ENCODE measurements at regions not wholly inside any gene's neighbourhood (a gene's known extent, or its start where the extent isn't known, plus 50 kb on each side); places are given as distances from the start of the nearest gene placed in this dataset.

DNA sequence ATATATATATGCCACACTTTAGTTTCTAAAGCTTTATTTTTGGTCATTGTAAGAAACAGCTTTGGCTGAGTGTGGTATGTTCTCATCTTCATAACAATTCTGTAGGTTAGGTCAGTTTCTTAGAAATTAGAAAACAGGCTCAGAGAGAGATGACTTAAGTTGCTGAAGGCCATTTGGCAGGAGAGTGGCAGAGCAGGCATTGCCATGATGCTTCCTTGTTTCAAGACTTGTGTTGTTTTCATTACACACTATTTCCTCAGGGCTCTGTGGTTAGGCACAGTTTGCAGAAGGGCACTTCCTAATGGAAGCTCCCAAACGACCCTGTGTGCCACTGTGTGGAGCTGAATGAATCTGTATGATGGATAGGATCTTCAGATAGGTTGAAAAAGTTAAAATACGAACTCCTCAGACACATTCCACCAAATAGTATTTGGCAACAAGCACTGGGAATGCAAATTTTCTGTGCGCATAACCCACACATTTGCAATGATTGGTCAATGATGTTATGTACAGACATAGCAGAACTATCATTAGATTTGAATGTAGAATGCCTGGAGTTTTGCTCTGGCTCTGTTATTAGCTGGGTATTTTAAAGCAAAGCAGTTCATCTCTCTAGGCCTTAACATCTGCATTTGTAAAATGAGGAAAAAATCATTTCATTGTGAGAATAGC lies 274.3 kb upstream of the HS3ST1 start:
- H3K9ac ChIP-seq (ENCODE audit: low read depth, low read length), result no peak overlapping the region
- no peak overlapping the region for H3K4me3 ChIP-seq (ENCODE audit: low read length)
- no peaks in the 10 kb centered on the region for H3K4me1 ChIP-seq (ENCODE audit: insufficient read depth, low read length)
- no peaks in the 10 kb centered on the region for H3K27me3 ChIP-seq (ENCODE audit: insufficient read depth, low read length)
- no peaks in the 10 kb centered on the region for H3K36me3 ChIP-seq (ENCODE audit: insufficient read depth, low read length)
- WGBS, result 78% methylated on average over 2 of the region's 3 CpGs
- no peak overlapping the region for H3K27ac ChIP-seq (ENCODE audit: low read depth, low read length)
- no peaks in the 10 kb centered on the region for H3K9me3 ChIP-seq (ENCODE audit: insufficient read depth, low read depth, low read length)

DNA sequence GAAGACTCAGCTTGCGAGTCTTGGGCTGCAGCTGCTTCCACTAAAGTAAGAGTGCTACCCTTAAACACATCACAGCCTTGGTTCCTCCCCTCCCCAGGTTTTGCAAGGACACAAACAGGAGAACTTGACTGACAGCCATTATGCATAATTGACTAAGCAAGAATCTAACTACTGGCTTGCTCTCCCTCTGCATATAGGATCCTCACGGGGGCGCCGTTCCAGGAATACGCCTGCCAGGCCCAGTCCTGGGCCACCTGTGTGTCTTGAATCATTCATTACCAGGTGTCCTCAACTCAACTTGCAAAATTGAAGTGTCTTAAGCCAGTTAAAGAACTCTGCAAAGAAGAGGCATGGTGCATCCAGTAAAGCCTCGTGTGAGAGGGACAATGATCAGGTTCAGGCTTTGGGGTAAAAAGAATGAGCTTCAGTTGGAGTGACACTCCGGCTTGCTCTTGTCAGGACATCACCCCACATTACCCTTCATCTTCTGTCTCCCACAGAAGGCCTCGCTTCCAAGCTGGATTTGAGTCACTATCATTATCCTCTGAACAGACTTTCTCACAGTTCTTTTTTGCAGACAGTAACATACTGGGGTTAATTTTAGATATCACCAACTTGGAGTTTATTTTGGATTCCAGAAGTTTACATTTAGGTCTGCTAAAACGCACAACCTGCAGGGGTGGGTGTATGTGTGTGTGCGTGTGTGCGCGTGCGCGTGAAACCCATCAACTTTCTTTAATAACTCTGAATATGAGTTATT lies 273.5 kb upstream of the HS3ST1 start:
- no peak overlapping the region for H3K9ac ChIP-seq (ENCODE audit: low read depth, low read length)
- no peaks in the 10 kb centered on the region for H3K27me3 ChIP-seq (ENCODE audit: insufficient read depth, low read length)
- H3K36me3 ChIP-seq (ENCODE audit: insufficient read depth, low read length), result no peaks in the 10 kb centered on the region
- H3K4me1 ChIP-seq (ENCODE audit: insufficient read depth, low read length), result no peaks in the 10 kb centered on the region
- 91% methylated on average over 10 of the region's 14 CpGs for WGBS
- H3K4me3 ChIP-seq (ENCODE audit: low read length), result no peak overlapping the region
- no peaks in the 10 kb centered on the region for H3K9me3 ChIP-seq (ENCODE audit: insufficient read depth, low read depth, low read length)
- no peak overlapping the region for H3K27ac ChIP-seq (ENCODE audit: low read depth, low read length)

DNA sequence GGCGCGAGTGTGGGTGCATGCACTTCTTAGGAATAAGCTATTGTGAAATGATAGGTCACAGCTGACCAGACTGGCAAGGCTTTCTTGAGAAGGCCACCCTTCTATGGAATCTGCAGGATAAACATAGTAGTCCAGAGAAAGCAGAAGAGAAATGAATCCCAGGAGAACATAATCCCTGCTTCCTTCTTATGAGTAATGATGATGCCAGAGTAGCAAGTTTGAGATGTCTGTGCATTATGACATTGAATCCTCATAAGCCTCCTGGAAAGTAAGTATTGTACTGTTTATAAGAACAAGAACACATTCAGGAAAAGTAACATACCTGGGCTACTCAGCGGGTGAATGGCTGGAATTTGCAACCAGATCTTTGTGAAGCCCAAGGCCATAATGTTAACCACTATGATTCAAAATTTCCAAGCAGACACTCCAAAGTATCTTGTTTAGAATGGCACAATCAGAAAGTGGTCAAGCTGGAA lies 272.1 kb upstream of the HS3ST1 start:
- no peak overlapping the region for H3K4me3 ChIP-seq (ENCODE audit: low read length)
- 98% methylated on average over 3 of the region's 3 CpGs for WGBS
- H3K27me3 ChIP-seq (ENCODE audit: insufficient read depth, low read length), result no peaks in the 10 kb centered on the region
- H3K4me1 ChIP-seq (ENCODE audit: insufficient read depth, low read length), result no peaks in the 10 kb centered on the region
- H3K27ac ChIP-seq (ENCODE audit: low read depth, low read length), result no peak overlapping the region
- no peaks in the 10 kb centered on the region for H3K9me3 ChIP-seq (ENCODE audit: insufficient read depth, low read depth, low read length)
- no peaks in the 10 kb centered on the region for H3K36me3 ChIP-seq (ENCODE audit: insufficient read depth, low read length)
- H3K9ac ChIP-seq (ENCODE audit: low read depth, low read length), result no peak overlapping the region

DNA sequence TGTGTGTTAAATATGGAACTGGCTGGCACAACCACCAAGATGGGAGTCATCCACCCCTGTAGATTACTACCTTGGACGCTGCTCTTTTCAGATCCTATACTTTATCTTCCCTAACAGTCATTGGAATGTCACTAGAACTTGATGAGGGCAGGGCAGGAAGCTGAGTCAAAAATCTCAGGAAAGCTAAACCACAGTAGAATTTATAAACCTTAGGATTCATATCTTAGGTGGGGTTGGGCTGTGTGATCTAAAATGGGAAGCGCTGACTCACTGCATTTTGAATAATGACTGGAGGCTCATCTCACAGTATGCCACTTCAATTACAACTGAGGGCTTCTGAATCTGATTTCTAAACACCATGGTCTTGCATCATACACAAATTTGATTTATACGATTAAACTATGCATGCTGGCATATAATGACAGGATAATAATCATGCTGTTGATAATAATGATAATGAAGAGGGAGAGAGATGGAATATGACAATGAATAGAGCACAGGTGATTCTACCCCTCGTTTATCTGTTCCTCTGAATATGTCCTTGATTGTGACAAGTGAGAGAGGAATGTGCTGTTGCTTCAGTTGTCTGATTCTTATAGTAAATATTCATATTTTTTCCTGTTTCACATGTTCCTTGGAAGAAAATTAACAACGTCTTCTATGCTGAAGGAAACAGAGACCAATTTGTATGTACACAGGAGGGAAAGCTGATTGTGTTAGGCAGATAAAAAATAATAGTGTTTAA lies 270.3 kb upstream of the HS3ST1 start:
- no peak overlapping the region for H3K27ac ChIP-seq (ENCODE audit: low read depth, low read length)
- H3K4me3 ChIP-seq (ENCODE audit: low read length), result no peak overlapping the region
- WGBS, result 96% methylated on average over 5 of the region's 5 CpGs
- no peaks in the 10 kb centered on the region for H3K27me3 ChIP-seq (ENCODE audit: insufficient read depth, low read length)
- no peaks in the 10 kb centered on the region for H3K4me1 ChIP-seq (ENCODE audit: insufficient read depth, low read length)
- no peaks in the 10 kb centered on the region for H3K36me3 ChIP-seq (ENCODE audit: insufficient read depth, low read length)
- H3K9me3 ChIP-seq (ENCODE audit: insufficient read depth, low read depth, low read length), result no peaks in the 10 kb centered on the region
- no peak overlapping the region for H3K9ac ChIP-seq (ENCODE audit: low read depth, low read length)

DNA sequence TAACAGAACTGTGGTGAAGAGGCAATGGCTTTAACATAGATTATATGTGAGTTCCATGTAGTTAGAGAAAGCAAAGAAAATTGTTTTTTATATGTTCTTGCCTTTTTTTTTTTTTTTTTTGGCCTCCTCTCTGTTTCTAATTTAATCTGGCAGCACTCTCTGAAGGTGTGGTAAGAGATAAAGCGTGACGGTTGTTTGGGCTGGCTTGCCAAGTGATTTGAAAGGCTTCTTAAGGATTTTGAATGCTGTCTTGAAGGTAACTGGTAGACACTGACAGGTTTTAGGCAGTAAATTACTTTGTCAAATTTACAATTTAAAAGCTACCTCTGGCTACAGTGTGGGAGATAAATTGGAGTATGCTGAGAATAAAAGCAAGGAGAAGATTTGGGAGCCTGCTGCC lies 269.3 kb upstream of the HS3ST1 start:
- no peak overlapping the region for H3K27ac ChIP-seq (ENCODE audit: low read depth, low read length)

DNA sequence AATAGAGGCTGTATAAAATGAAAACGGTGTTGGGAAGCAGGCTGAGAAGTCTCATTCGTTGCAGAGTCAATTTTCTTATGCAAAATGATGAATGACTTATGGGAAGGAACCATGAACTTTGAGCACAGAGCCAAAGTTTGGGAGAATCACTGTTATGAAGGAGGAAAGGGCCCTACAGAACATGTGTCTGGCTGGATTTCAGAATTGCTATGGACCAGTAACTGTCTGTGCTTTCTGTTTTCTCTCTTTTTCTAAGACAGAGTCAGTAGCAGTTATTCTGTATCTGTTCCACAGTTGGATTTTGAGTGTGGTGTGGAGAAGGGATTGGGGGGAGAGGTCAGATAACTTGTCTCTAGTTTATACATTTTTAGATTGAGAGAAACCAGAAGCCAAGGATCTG lies 265.0 kb upstream of the HS3ST1 start:
- no peaks in the 10 kb centered on the region for H3K27me3 ChIP-seq (ENCODE audit: insufficient read depth, low read length)
- H3K9me3 ChIP-seq (ENCODE audit: insufficient read depth, low read depth, low read length), result no peaks in the 10 kb centered on the region
- no peaks in the 10 kb centered on the region for H3K36me3 ChIP-seq (ENCODE audit: insufficient read depth, low read length)
- WGBS, result 74% methylated on average over 1 of the region's 2 CpGs
- H3K4me1 ChIP-seq (ENCODE audit: insufficient read depth, low read length), result no peaks in the 10 kb centered on the region
- no peak overlapping the region for H3K27ac ChIP-seq (ENCODE audit: low read depth, low read length)
- H3K4me3 ChIP-seq (ENCODE audit: low read length), result no peak overlapping the region
- no peak overlapping the region for H3K9ac ChIP-seq (ENCODE audit: low read depth, low read length)

More for the DNA sequence above, 269.3 kb upstream of the HS3ST1 start:
- Histone ChIP-seq H3K4me3 (ENCODE audit: low read length) (no peak overlapping the region), H3K9ac (ENCODE audit: low read depth, low read length) (no peak overlapping the region), H3K36me3 (ENCODE audit: insufficient read depth, low read length) (no peaks in the 10 kb centered on the region), H3K4me1 (ENCODE audit: insufficient read depth, low read length) (no peaks in the 10 kb centered on the region), H3K27me3 (ENCODE audit: insufficient read depth, low read length) (no peaks in the 10 kb centered on the region), H3K9me3 (ENCODE audit: insufficient read depth, low read depth, low read length) (no peaks in the 10 kb centered on the region)
- WGBS, result 82% methylated on average over 2 of the region's 2 CpGs

DNA sequence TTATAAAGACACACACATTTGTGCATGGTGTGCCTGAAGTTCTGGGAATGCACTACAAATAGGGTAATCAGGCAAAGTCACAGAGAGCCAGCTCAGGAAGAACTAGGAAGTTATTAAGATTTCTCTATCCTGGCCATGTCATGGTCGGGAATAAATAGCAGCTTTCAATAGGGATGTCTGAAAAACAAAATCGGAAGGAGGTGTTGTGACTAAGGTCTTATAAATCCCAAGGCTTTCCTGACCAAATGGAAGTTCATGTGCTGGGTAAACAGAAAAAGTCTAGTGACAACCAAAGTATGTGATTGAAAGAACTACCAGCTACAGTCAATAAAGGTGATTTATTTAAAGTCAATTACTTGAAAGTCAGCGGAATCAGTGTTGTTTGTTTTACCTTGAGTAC lies 262.5 kb upstream of the HS3ST1 start:
- Histone ChIP-seq H3K9ac (ENCODE audit: low read depth, low read length) (no peak overlapping the region), H3K4me3 (ENCODE audit: low read length) (no peak overlapping the region), H3K27me3 (ENCODE audit: insufficient read depth, low read length) (no peaks in the 10 kb centered on the region), H3K27ac (ENCODE audit: low read depth, low read length) (no peak overlapping the region), H3K36me3 (ENCODE audit: insufficient read depth, low read length) (no peaks in the 10 kb centered on the region), H3K9me3 (ENCODE audit: insufficient read depth, low read depth, low read length) (no peaks in the 10 kb centered on the region), H3K4me1 (ENCODE audit: insufficient read depth, low read length) (no peaks in the 10 kb centered on the region)
- WGBS, result 91% methylated on average over 3 of the region's 3 CpGs

DNA sequence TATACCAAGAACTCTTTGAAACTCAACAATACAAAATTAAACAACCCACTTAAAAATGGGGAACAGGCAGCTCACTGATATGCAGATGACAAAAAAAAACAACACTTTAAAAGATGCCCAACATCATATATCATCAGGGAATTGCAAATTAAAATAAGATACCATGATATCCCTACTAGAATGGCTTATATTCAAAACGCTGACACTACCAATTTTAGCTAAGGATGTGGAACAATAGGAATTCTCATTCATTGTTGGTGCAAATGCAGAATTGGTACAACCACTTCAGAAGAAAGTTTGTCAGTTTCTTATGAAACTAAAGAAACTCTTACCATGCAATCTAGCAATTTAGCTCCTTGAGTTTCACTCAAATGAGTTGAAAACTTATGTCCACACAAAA lies 259.0 kb upstream of the HS3ST1 start:
- 100% methylated on average over 1 of the region's 1 CpG for WGBS
- H3K9me3 ChIP-seq (ENCODE audit: insufficient read depth, low read depth, low read length), result no peaks in the 10 kb centered on the region
- no peaks in the 10 kb centered on the region for H3K36me3 ChIP-seq (ENCODE audit: insufficient read depth, low read length)
- H3K4me3 ChIP-seq (ENCODE audit: low read length), result no peak overlapping the region
- no peak overlapping the region for H3K9ac ChIP-seq (ENCODE audit: low read depth, low read length)
- no peak overlapping the region for H3K27ac ChIP-seq (ENCODE audit: low read depth, low read length)
- H3K4me1 ChIP-seq (ENCODE audit: insufficient read depth, low read length), result no peaks in the 10 kb centered on the region
- no peaks in the 10 kb centered on the region for H3K27me3 ChIP-seq (ENCODE audit: insufficient read depth, low read length)

DNA sequence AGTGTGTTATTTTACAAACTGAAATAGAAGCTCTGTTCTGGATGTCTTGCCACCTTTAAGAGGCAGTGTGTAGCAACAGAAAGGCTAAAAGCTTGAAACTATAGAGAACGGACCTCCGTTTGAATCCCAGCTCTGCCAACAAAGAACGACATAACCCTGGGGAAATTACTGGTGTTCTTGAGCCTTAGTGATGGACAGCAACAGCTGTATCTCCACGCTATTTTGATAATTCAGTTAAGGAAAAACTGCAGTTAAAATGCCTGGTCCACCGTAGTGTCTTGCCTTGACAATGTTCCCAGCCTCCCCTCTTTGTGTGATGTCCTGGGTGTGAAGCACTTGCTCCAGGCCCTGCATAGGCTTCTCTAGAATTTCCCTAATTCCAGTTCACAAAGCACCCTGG lies 256.8 kb upstream of the HS3ST1 start:
- Histone ChIP-seq H3K27ac (ENCODE audit: low read depth, low read length) (no peak overlapping the region), H3K36me3 (ENCODE audit: insufficient read depth, low read length) (no peaks in the 10 kb centered on the region), H3K4me3 (ENCODE audit: low read length) (no peak overlapping the region), H3K27me3 (ENCODE audit: insufficient read depth, low read length) (no peaks in the 10 kb centered on the region), H3K4me1 (ENCODE audit: insufficient read depth, low read length) (no peaks in the 10 kb centered on the region), H3K9me3 (ENCODE audit: insufficient read depth, low read depth, low read length) (no peaks in the 10 kb centered on the region), H3K9ac (ENCODE audit: low read depth, low read length) (no peak overlapping the region)
- WGBS, result 98% methylated on average over 5 of the region's 5 CpGs

DNA sequence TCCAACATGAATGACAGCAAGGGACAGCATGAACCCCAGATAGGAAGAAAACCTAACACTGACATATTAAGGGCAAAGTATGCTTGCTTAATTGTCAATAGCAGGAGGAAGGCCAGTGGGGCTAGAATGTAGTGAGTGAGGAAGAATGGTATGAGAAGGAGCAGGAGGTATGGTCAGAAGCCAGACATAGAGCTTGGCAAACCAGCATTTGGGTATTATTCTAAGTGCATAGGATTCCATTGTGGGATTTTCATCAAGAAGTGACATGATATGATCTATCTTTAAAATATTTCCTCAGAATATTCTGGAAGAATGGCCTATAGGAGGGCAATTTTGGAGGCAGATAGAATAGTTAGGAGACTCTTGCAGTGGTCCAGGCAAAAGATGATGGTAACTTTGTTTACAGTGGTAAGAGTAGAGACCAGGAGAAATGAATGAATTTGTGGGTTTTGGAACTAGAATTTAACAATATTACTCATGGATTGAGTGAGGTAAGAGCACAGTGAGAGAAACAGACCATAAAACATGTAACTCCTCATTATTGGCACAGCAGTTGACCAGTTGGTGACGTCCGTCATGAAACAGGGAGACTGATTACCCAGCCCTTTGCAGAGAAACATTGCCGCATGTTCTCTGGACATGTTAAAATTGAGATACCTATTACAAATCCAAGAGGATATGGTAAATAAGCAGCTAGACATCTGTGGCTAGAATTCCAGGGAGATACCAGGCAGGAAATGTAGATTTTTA lies 246.5 kb upstream of the HS3ST1 start:
- Histone ChIP-seq H3K9me3 (ENCODE audit: insufficient read depth, low read depth, low read length) (no peaks in the 10 kb centered on the region), H3K36me3 (ENCODE audit: insufficient read depth, low read length) (no peaks in the 10 kb centered on the region), H3K27me3 (ENCODE audit: insufficient read depth, low read length) (no peaks in the 10 kb centered on the region), H3K4me3 (ENCODE audit: low read length) (no peak overlapping the region), H3K4me1 (ENCODE audit: insufficient read depth, low read length) (no peaks in the 10 kb centered on the region), H3K9ac (ENCODE audit: low read depth, low read length) (no peak overlapping the region), H3K27ac (ENCODE audit: low read depth, low read length) (no peak overlapping the region)
- 97% methylated on average over 3 of the region's 3 CpGs for WGBS

DNA sequence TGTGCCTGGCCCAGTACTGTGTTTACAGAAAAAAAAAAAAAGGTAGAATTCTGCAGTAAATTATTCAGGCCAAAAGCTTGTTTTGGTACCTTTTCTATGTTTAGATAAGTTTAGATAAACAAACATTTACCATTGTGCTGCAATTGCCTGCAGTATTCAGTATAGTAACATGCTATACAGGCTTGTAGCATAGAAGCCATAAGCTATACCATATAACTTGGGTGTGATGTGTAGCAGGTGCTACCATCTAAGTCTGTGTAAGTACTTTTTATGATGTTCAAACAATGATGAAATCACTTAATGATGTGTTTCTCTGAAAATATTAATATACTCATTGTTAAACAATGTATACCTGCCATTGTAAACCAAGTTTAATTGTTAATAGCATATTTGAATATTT lies 241.6 kb upstream of the HS3ST1 start:
- H3K4me3 ChIP-seq (ENCODE audit: low read length), result no peak overlapping the region
- no peaks in the 10 kb centered on the region for H3K4me1 ChIP-seq (ENCODE audit: insufficient read depth, low read length)
- H3K9ac ChIP-seq (ENCODE audit: low read depth, low read length), result no peak overlapping the region
- no peaks in the 10 kb centered on the region for H3K9me3 ChIP-seq (ENCODE audit: insufficient read depth, low read depth, low read length)
- H3K36me3 ChIP-seq (ENCODE audit: insufficient read depth, low read length), result no peaks in the 10 kb centered on the region
- no peaks in the 10 kb centered on the region for H3K27me3 ChIP-seq (ENCODE audit: insufficient read depth, low read length)
- no peak overlapping the region for H3K27ac ChIP-seq (ENCODE audit: low read depth, low read length)
